Kidney (tissue), 13 donors: ENCODE measurements at regions not wholly inside any gene's neighbourhood (a gene's known extent, or its start where the extent isn't known, plus 50 kb on each side); places are given as distances from the start of the nearest gene placed in this dataset.

Experiments
- DNase-seq, 5 donors: peaks; one replicate each; pipeline ENCODE4 v3.0.0-alpha.2; 2013 to 2020
- FAIRE-seq: peaks from 2 replicates; lab custom pipeline; 2012; peaks lifted over from hg19 to GRCh38; lab: Jason Lieb, UNC
- H3K27ac ChIP-seq, 2 donors: one replicate each; pipeline ENCODE4 v1.7.0; 2013; ENCODE audit warnings: low read depth in 2 of 2, low read length in 2 of 2, inconsistent platforms in 1 of 2
- H3K27me3 ChIP-seq: one replicate; pipeline ENCODE4 v1.7.1; 2013; ENCODE audit warnings: low read length, inconsistent platforms; ENCODE audit not compliant: control insufficient read depth, insufficient read depth
- H3K36me3 ChIP-seq, 3 donors: one replicate each; pipeline versions ENCODE4 v1.7.0 to v1.7.1; 2013; ENCODE audit warnings: low read length in 3 of 3, control low read depth in 1 of 3, inconsistent platforms in 1 of 3; ENCODE audit not compliant: insufficient read depth in 3 of 3, control insufficient read depth in 2 of 3
- H3K4me1 ChIP-seq, 3 donors: one replicate each; pipeline versions ENCODE4 v1.7.0 to v1.7.1; 2013; ENCODE audit warnings: low read length in 3 of 3, inconsistent platforms in 1 of 3, low read depth in 1 of 3; ENCODE audit not compliant: control insufficient read depth in 2 of 3, insufficient read depth in 2 of 3
- H3K4me3 ChIP-seq, 3 donors: one replicate each; pipeline versions ENCODE4 v1.7.0 to v1.8.1; 2013; ENCODE audit warnings: low read length in 3 of 3, control low read depth in 1 of 3, inconsistent platforms in 1 of 3
- H3K9ac ChIP-seq, 3 donors: one replicate each; pipeline versions ENCODE4 v1.7.0 to v1.7.1; 2013; ENCODE audit warnings: low read length in 3 of 3, control low read depth in 1 of 3, inconsistent platforms in 1 of 3
- H3K9me3 ChIP-seq, 3 donors: one replicate each; pipeline versions ENCODE4 v1.7.0 to v1.7.1; 2013; ENCODE audit warnings: low read length in 3 of 3, control low read depth in 1 of 3, inconsistent platforms in 1 of 3; ENCODE audit not compliant: control insufficient read depth in 2 of 3, insufficient read depth in 1 of 3
- intact Hi-C: fragments of 100-400 bp; cut with DNase I; formaldehyde crosslinking; loops from one replicate; pipeline ENCODE4 v1.11.1; 2022
- TF ChIP-seq, protein P1 (sequence below): IDR thresholded peaks from 3 replicates; pipeline ENCODE4 v1.5.1; 2012; ENCODE audit warnings: mild to moderate bottlenecking, moderate library complexity, borderline replicate concordance; ENCODE audit not compliant: insufficient read depth; ENCODE audit errors: extremely low read depth
- donor health status: control.
- donor health status: control.
- donor health status: control.
- donor health status: control.
- donor health status: control.
- donor health status: DM: yes; HTN: yes; CAD: no.
- donor health status: Normal renal cell carcinoma (clear cell type).

DNA sequence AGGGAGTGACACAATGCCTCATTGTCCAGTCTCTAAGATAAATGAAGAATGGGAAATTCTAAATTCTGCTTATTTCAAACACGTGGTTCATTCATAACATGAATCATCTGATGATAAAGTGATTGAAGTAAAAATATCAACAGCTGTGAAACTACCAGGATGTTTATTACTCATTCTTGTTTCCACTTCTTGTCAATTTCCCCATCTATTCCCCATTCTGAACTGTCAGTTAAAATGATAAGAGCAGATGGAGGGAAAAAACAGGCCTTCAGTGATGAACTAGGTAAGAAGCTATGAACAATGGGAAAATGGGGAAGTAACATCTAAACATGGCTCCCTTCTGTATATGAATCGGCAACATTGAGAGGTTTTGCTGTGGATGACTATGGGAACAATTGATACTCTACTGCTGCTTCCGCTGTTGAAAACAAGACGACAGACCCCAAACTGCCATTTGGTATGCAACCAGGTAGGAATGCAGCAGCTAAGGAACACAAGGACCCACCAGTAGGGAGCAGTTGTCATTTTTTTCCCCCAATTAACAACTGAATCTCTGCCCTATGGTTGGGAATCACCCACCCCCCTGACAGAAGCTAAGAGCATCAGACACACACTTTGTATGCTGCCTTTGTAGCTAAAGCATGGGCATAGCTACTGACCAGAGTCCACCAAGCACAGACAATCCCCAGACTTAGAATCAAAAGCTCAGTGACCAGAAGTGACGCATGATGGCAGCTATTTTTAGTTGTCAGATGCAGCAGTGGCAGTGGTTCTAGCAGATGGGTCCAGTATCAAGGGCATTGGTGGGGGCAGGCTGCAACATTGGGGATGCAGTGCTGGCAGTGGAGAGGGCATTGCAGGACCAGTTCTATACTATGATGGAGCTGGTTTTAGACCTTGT is 52.9 kb upstream of the ZNF366 start:
- DNase-seq, result no peak
- intact Hi-C loops, result no loop called here
- H3K9me3 ChIP-seq, result no peaks in the 10 kb centered on the region
- H3K9ac ChIP-seq, result no peak overlapping the region
- FAIRE-seq, result no peak
- no peaks in the 10 kb centered on the region for H3K27me3 ChIP-seq
- peaks cover 0 to 6% (median 4%) of the 10 kb centered on the region in 3 donors for H3K4me1 ChIP-seq
- H3K36me3 ChIP-seq, result no peaks in the 10 kb centered on the region
- no peak overlapping the region for H3K27ac ChIP-seq
- TF ChIP-seq, protein P1, sequence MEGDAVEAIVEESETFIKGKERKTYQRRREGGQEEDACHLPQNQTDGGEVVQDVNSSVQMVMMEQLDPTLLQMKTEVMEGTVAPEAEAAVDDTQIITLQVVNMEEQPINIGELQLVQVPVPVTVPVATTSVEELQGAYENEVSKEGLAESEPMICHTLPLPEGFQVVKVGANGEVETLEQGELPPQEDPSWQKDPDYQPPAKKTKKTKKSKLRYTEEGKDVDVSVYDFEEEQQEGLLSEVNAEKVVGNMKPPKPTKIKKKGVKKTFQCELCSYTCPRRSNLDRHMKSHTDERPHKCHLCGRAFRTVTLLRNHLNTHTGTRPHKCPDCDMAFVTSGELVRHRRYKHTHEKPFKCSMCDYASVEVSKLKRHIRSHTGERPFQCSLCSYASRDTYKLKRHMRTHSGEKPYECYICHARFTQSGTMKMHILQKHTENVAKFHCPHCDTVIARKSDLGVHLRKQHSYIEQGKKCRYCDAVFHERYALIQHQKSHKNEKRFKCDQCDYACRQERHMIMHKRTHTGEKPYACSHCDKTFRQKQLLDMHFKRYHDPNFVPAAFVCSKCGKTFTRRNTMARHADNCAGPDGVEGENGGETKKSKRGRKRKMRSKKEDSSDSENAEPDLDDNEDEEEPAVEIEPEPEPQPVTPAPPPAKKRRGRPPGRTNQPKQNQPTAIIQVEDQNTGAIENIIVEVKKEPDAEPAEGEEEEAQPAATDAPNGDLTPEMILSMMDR, result no peak
- H3K4me3 ChIP-seq, result no peak overlapping the region

DNA sequence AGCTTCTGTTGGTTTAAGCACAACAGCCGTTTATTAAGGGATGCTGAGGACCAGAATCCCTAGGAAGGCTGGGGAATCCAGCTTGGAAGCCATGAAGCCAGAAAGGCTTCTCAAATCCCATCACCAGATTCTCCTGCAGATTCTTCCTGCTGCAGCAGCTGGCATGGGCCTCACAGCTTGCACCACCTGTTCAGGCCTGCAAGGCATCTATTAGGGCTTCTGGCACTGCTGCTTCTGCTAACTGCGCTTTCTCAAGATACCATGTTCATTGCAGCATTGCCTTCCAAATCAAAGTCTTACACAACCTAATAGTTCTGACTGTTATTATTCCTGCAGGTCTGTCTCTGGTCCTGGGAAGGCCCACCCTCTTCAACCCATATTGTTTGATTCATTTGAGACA is 51.2 kb upstream of the ZNF366 start:
- FAIRE-seq (no peak), DNase-seq (no peak)
- TF ChIP-seq, protein P1, result no peak
- H3K27ac ChIP-seq, result peak overlapping the region in 1 of 2 donors; percentile 45
- H3K9ac ChIP-seq, result no peak overlapping the region
- peaks cover 0 to 6% (median 4%) of the 10 kb centered on the region in 3 donors for H3K4me1 ChIP-seq
- intact Hi-C loops, result no loop called here
- H3K4me3 ChIP-seq, result no peak overlapping the region
- H3K27me3 ChIP-seq, result no peaks in the 10 kb centered on the region
- no peaks in the 10 kb centered on the region for H3K9me3 ChIP-seq
- no peaks in the 10 kb centered on the region for H3K36me3 ChIP-seq

DNA sequence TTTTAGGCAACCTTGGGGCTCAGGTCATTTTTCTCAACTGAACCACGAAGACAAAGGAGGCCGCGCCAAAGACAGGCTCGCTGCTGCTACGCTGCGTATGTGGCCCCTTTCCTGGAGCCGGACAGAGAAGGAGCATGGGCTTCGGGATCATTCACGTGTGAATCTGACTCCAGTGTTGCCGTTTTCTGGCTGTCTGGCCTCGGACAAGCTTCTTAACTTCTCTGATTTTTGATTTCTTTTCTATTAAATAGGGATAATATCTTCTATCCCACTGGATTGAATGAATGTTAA is 50.8 kb upstream of the ZNF366 start:
- H3K27me3 ChIP-seq, result no peaks in the 10 kb centered on the region
- peaks cover 0 to 6% (median 4%) of the 10 kb centered on the region in 3 donors for H3K4me1 ChIP-seq
- H3K9ac ChIP-seq, result no peak overlapping the region
- no peak overlapping the region for H3K4me3 ChIP-seq
- intact Hi-C loops, result no loop called here
- FAIRE-seq (no peak), DNase-seq (no peak)
- H3K36me3 ChIP-seq, result no peaks in the 10 kb centered on the region
- no peaks in the 10 kb centered on the region for H3K9me3 ChIP-seq
- H3K27ac ChIP-seq, result peak overlapping the region in 1 of 2 donors; percentile 45
- TF ChIP-seq, protein P1, result no peak
